H1 (cell line): ENCODE measurements at regions not wholly inside any gene's neighbourhood (a gene's known extent, or its start where the extent isn't known, plus 50 kb on each side); places are given as distances from the start of the nearest gene placed in this dataset.

Source experiments
- CTCF ChIA-PET: fragments of 300-600 bp; sonication (Branson Sonifier 250); formaldehyde crosslinking; loops from one replicate; lab custom pipeline; 2021; ENCODE audit not compliant: partially characterized antibody; lab: Charles Lee
- POLR2A ChIA-PET: fragments of 300-600 bp; sonication (Branson Sonifier 250); formaldehyde crosslinking; loops from one replicate; lab custom pipeline; 2021; ENCODE audit warnings: inconsistent platforms; ENCODE audit not compliant: partially characterized antibody; lab: Charles Lee
- DNase-seq, 2 experiments: peaks; one replicate each; pipeline versions ENCODE4 v3.0.0 to v3.0.0-alpha.2; 2010 to 2022; ENCODE audit warnings: low spot score in 2 of 2, low read depth in 1 of 2, mixed read lengths in 1 of 2
- FAIRE-seq: peaks from 2 replicates; lab custom pipeline; 2011; peaks lifted over from hg19 to GRCh38; lab: Jason Lieb, UNC
- H2AFZ ChIP-seq: 2 replicates; pipeline ENCODE4 v1.8.1; 2012; ENCODE audit warnings: low read length, inconsistent platforms
- H2AK5ac ChIP-seq: 2 replicates; pipeline ENCODE4 v1.6.1; 2013; ENCODE audit warnings: low read depth, low read length
- H2BK120ac ChIP-seq: replicated peaks from 2 replicates; pipeline ENCODE3; 2013; ENCODE audit warnings: low read depth, low read length, inconsistent platforms
- H2BK12ac ChIP-seq: 2 replicates; pipeline ENCODE4 v1.6.1; 2013; ENCODE audit warnings: low read depth, low read length
- H2BK15ac ChIP-seq: 2 replicates; pipeline ENCODE4 v1.6.1; 2013; ENCODE audit warnings: low read length
- H2BK20ac ChIP-seq: 2 replicates; pipeline ENCODE4 v1.6.1; 2013; ENCODE audit warnings: low read length
- H2BK5ac ChIP-seq: 2 replicates; pipeline ENCODE4 v1.6.1; 2013; ENCODE audit warnings: low read depth, low read length
- H3K14ac ChIP-seq: 2 replicates; pipeline ENCODE4 v1.6.1; 2013; ENCODE audit warnings: inconsistent platforms; ENCODE audit not compliant: insufficient read length
- H3K18ac ChIP-seq: 2 replicates; pipeline ENCODE4 v1.6.1; 2013; ENCODE audit warnings: low read length; ENCODE audit errors: extremely low read depth
- H3K23ac ChIP-seq: 2 replicates; pipeline ENCODE4 v1.6.1; 2013; ENCODE audit warnings: inconsistent platforms; ENCODE audit not compliant: insufficient read length
- H3K23me2 ChIP-seq: 2 replicates; pipeline ENCODE4 v1.6.1; 2013; ENCODE audit warnings: low read depth, low read length
- H3K27ac ChIP-seq: 2 replicates; pipeline ENCODE4 v1.6.1; 2011; ENCODE audit warnings: low read depth, low read length, inconsistent platforms
- H3K27me3 ChIP-seq, 4 experiments: replicated peaks in 1 of 4; 1 replicate in 1 of 4; 2 replicates in 3 of 4; pipeline versions ENCODE4 v1.6.1 to v1.8.1; 2011 to 2013; ENCODE audit warnings: low read length in 3 of 4, mild to moderate bottlenecking in 3 of 4, inconsistent platforms in 2 of 4, mixed read lengths in 2 of 4, moderate library complexity in 1 of 4; ENCODE audit not compliant: control insufficient read depth in 3 of 4, insufficient read depth in 3 of 4; ENCODE audit errors: extremely low read depth in 1 of 4
- H3K36me3 ChIP-seq, 4 experiments: 2 replicates each; pipeline versions ENCODE4 v1.6.1 to v1.8.1; 2011 to 2013; ENCODE audit warnings: mild to moderate bottlenecking in 4 of 4, low read length in 3 of 4, moderate library complexity in 2 of 4, control low read depth in 1 of 4, inconsistent platforms in 1 of 4; ENCODE audit not compliant: insufficient read depth in 4 of 4, control insufficient read depth in 2 of 4
- H3K4ac ChIP-seq: replicated peaks from 2 replicates; pipeline ENCODE3; 2013; ENCODE audit warnings: low read length, low read depth, mixed read lengths, inconsistent platforms; ENCODE audit not compliant: insufficient read length
- H3K4me1 ChIP-seq, 4 experiments: replicated peaks in 1 of 4; 1 replicate in 1 of 4; 2 replicates in 3 of 4; pipeline versions ENCODE4 v1.6.1 to v1.8.1; 2011 to 2013; ENCODE audit warnings: low read length in 3 of 4, inconsistent platforms in 2 of 4, mixed read lengths in 1 of 4; ENCODE audit not compliant: insufficient read depth in 4 of 4, control insufficient read depth in 3 of 4
- H3K4me2 ChIP-seq, 2 experiments: 2 replicates each; pipeline versions ENCODE4 v1.6.1 to v1.8.1; 2011 to 2013; ENCODE audit warnings: low read depth in 2 of 2, low read length in 2 of 2, control low read depth in 1 of 2, inconsistent platforms in 1 of 2, mild to moderate bottlenecking in 1 of 2; ENCODE audit not compliant: insufficient read depth in 1 of 2
- H3K4me3 ChIP-seq, 4 experiments: fragments of 200-600, 300-600 bp in 1 of 4; sonication (generic), shearing (Covaris generic), sonication (Bioruptor Twin) in 1 of 4; 2 replicates each; pipeline versions ENCODE4 v1.5.1 to v1.8.1; 2011 to 2016; ENCODE audit warnings: low read length in 4 of 4, low read depth in 3 of 4, control low read depth in 2 of 4, inconsistent platforms in 2 of 4, mild to moderate bottlenecking in 2 of 4, mixed read lengths in 1 of 4, moderate library complexity in 1 of 4; ENCODE audit not compliant: insufficient read depth in 2 of 4; ENCODE audit errors: extremely low read depth in 1 of 4
- H3K56ac ChIP-seq: replicated peaks from 2 replicates; pipeline ENCODE3; 2013; ENCODE audit warnings: low read depth, mild to moderate bottlenecking, mixed read lengths, low read length, inconsistent platforms; ENCODE audit not compliant: insufficient read length
- H3K79me1 ChIP-seq: 2 replicates; pipeline ENCODE4 v1.6.1; 2013; ENCODE audit warnings: low read depth, low read length, control low read depth
- H3K79me2 ChIP-seq, 2 experiments: 2 replicates each; pipeline versions ENCODE4 v1.6.1 to v1.8.1; 2012 to 2013; ENCODE audit warnings: low read length in 2 of 2, mild to moderate bottlenecking in 2 of 2, inconsistent platforms in 1 of 2; ENCODE audit not compliant: insufficient read depth in 2 of 2, control insufficient read depth in 1 of 2
- H3K9ac ChIP-seq, 4 experiments: replicated peaks in 1 of 4; 1 replicate in 1 of 4; 2 replicates in 3 of 4; pipeline versions ENCODE4 v1.6.1 to v1.8.1; 2011 to 2013; ENCODE audit warnings: low read depth in 3 of 4, low read length in 3 of 4, control low read depth in 2 of 4, mild to moderate bottlenecking in 2 of 4, moderate library complexity in 2 of 4, inconsistent platforms in 1 of 4; ENCODE audit errors: extremely low read depth in 1 of 4
- H3K9me3 ChIP-seq, 2 experiments: 2 replicates each; pipeline versions ENCODE4 v1.6.1 to v1.8.1; 2012 to 2013; ENCODE audit warnings: mild to moderate bottlenecking in 2 of 2, moderate library complexity in 2 of 2, control low read depth in 1 of 2, inconsistent platforms in 1 of 2, low read depth in 1 of 2, low read length in 1 of 2, mixed read lengths in 1 of 2; ENCODE audit not compliant: insufficient read depth in 2 of 2
- H4K20me1 ChIP-seq, 2 experiments: replicated peaks in 1 of 2; 2 replicates each; pipeline versions ENCODE3 to v1.8.1; 2011 to 2013; ENCODE audit warnings: inconsistent platforms in 2 of 2, low read length in 2 of 2, mild to moderate bottlenecking in 1 of 2; ENCODE audit not compliant: insufficient read depth in 2 of 2, control insufficient read depth in 1 of 2
- H4K5ac ChIP-seq: 2 replicates; pipeline ENCODE4 v1.6.1; 2013; ENCODE audit warnings: low read length, low read depth, mixed read lengths, inconsistent platforms; ENCODE audit not compliant: insufficient read length
- H4K8ac ChIP-seq: 2 replicates; pipeline ENCODE4 v1.8.0; 2013; ENCODE audit warnings: mild to moderate bottlenecking, moderate library complexity, low read length, inconsistent platforms; ENCODE audit not compliant: insufficient read depth; ENCODE audit errors: extremely low read depth
- H4K91ac ChIP-seq: replicated peaks from 2 replicates; pipeline ENCODE3; 2013; ENCODE audit warnings: low read length, mixed read lengths, inconsistent platforms; ENCODE audit not compliant: insufficient read length
- ASH2L ChIP-seq: fragments of 200-600, 300-600 bp; sonication (generic); IDR thresholded peaks from one replicate; pipeline ENCODE4 v1.7.1; 2017; ENCODE audit warnings: low read length
- CBX5 ChIP-seq: fragments of 300-800, 300-1000 bp; sonication (generic); IDR thresholded peaks from 2 replicates; pipeline ENCODE4 v1.7.1; 2016; ENCODE audit warnings: antibody characterized with exemption, low read length, low read depth
- CEBPB ChIP-seq: IDR thresholded peaks from 2 replicates; pipeline ENCODE4 v1.6.1; 2012; ENCODE audit warnings: low read depth, low read length
- CTBP2 ChIP-seq: IDR thresholded peaks from 2 replicates; pipeline ENCODE4 v1.7.0; 2011; ENCODE audit warnings: borderline replicate concordance, mild to moderate bottlenecking, moderate library complexity, mixed read lengths, low read length; ENCODE audit not compliant: insufficient read depth, insufficient read length
- EZH2 ChIP-seq: fragments of 200-600 bp; sonication (generic); IDR thresholded peaks from 2 replicates; pipeline ENCODE4 v1.7.1; 2012; ENCODE audit warnings: low read depth, mild to moderate bottlenecking, moderate library complexity, low read length, inconsistent platforms; ENCODE audit not compliant: severe bottlenecking
- HDAC2 ChIP-seq, 2 experiments: fragments of 300-600 bp in 1 of 2; sonication (generic) in 1 of 2; IDR thresholded peaks; 2 replicates each; pipeline ENCODE4 v1.6.1; 2011 to 2012; ENCODE audit warnings: low read depth in 2 of 2, low read length in 2 of 2, mild to moderate bottlenecking in 2 of 2, moderate library complexity in 2 of 2, borderline replicate concordance in 1 of 2, inconsistent platforms in 1 of 2
- HDAC6 ChIP-seq: IDR thresholded peaks from one replicate; pipeline ENCODE4 v1.7.1; 2012; ENCODE audit warnings: low read depth, mild to moderate bottlenecking, inconsistent platforms, low read length, moderate library complexity
- MAX ChIP-seq: IDR thresholded peaks from 2 replicates; pipeline ENCODE4 v1.6.1; 2012; ENCODE audit warnings: inconsistent platforms
- PHF8 ChIP-seq: fragments of 200-600 bp; sonication (generic); conservative IDR thresholded peaks from 2 replicates; pipeline ENCODE4 v1.7.1; 2012; ENCODE audit warnings: low read depth, mild to moderate bottlenecking, inconsistent platforms, low read length, moderate library complexity
- POU5F1 ChIP-seq: IDR thresholded peaks from 2 replicates; pipeline ENCODE4 v1.6.1; 2011; ENCODE audit warnings: low read depth, mild to moderate bottlenecking, low read length, moderate library complexity
- SIX5 ChIP-seq: IDR thresholded peaks from 2 replicates; pipeline ENCODE4 v1.6.1; 2011; ENCODE audit warnings: mild to moderate bottlenecking, low read depth, low read length
- SP2 ChIP-seq: IDR thresholded peaks from 2 replicates; pipeline ENCODE4 v1.6.1; 2012; ENCODE audit warnings: mild to moderate bottlenecking, low read length, inconsistent platforms
- TBP ChIP-seq: IDR thresholded peaks from 2 replicates; pipeline ENCODE4 v1.6.1; 2011; ENCODE audit warnings: low read depth, low read length, improper control_type of control experiment
- ZNF274 ChIP-seq: IDR thresholded peaks from 2 replicates; pipeline ENCODE4 v1.7.0; 2012; ENCODE audit warnings: low read length, borderline replicate concordance; ENCODE audit errors: extremely low read depth
- WGBS, 2 experiments: shearing (Covaris generic) in 1 of 2; methylation state at CpG; one replicate each; pipeline versions ENCODE4 v1.1.6 to v1.1.7; 2013 to 2015; ENCODE audit warnings: low lambda C conversion rate in 2 of 2, mixed read lengths in 2 of 2, inconsistent platforms in 1 of 2, low coverage in 1 of 2, missing lambda C conversion rate in 1 of 2; ENCODE audit not compliant: insufficient replicate concordance in 2 of 2, insufficient coverage in 1 of 2, insufficient read length in 1 of 2; ENCODE audit errors: extremely low coverage in 1 of 2, missing lambda C conversion rate in 1 of 2; 5-methylcytosine and 5-hydroxymethylcytosine counted together

GRCh38 chr10:78229489-78229888 is 195.8 kb downstream of the RPS24 start:
- DNase-seq: no peak
- no peak overlapping the region for H3K4ac ChIP-seq
- no peak overlapping the region for H4K8ac ChIP-seq
- no peak overlapping the region for H2AFZ ChIP-seq
- FAIRE-seq: no peak
- H2BK12ac ChIP-seq: no peak overlapping the region
- no peak overlapping the region for H3K4me3 ChIP-seq
- WGBS, 2 experiments: 91% methylated on average over 9 of the region's 9 CpGs; no CpG with 5 or more reads in 1 of the 2 experiments
- H3K14ac ChIP-seq: no peak overlapping the region
- no peaks in the 10 kb centered on the region for H3K36me3 ChIP-seq
- H3K4me2 ChIP-seq: no peak overlapping the region
- no peak overlapping the region for H2BK5ac ChIP-seq
- H4K20me1 ChIP-seq: no peaks in the 10 kb centered on the region
- no peaks in the 10 kb centered on the region for H3K9me3 ChIP-seq
- no peak overlapping the region for H3K27ac ChIP-seq
- ChIA-PET CTCF (interaction anchor here (0.7 to 7.9 kb wide), 7 partner anchors 10 to 974 kb away, joined by 3 to 60 read pairs (median 5); no protein-coding TSS in a partner anchor), POLR2A (no interaction called here)
- no peaks in the 10 kb centered on the region for H3K79me1 ChIP-seq
- H3K9ac ChIP-seq: no peak overlapping the region
- H3K23me2 ChIP-seq: peaks cover 10% of the 10 kb centered on the region; the same call in 1 of the 2 replicates
- no peaks in the 10 kb centered on the region for H3K4me1 ChIP-seq
- no peak overlapping the region for H3K18ac ChIP-seq
- no peak overlapping the region for H3K23ac ChIP-seq
- no peak overlapping the region for H4K5ac ChIP-seq
- no peak overlapping the region for H2BK20ac ChIP-seq
- no peak overlapping the region for H3K56ac ChIP-seq
- no peak overlapping the region for H2BK120ac ChIP-seq
- H3K79me2 ChIP-seq: no peaks in the 10 kb centered on the region
- no peaks in the 10 kb centered on the region for H3K27me3 ChIP-seq
- H2AK5ac ChIP-seq: no peak overlapping the region
- no peak overlapping the region for H4K91ac ChIP-seq
- TF ChIP-seq CTBP2: no peak
- no peak for TF ChIP-seq CEBPB
- no peak for TF ChIP-seq EZH2
- no peak for TF ChIP-seq ASH2L
- TF ChIP-seq ZNF274: no peak
- TF ChIP-seq HDAC2 (IDR thresholded peaks at IDR 0.05; ENCODE audit: borderline replicate concordance in 1 of 2, low read depth in 2 of 2, low read length in 2 of 2): no peak
- no peak for TF ChIP-seq HDAC6
- no peak for TF ChIP-seq TBP
- no peak for TF ChIP-seq SP2
- TF ChIP-seq PHF8: no peak
- no peak for TF ChIP-seq POU5F1
- no peak for TF ChIP-seq SIX5
- TF ChIP-seq MAX: no peak
- no peak for TF ChIP-seq CBX5
- H2BK15ac ChIP-seq: no peak overlapping the region
